GM19438 (cell line): ENCODE measurements at regions not wholly inside any gene's neighbourhood (a gene's known extent, or its start where the extent isn't known, plus 50 kb on each side); places are given as distances from the start of the nearest gene placed in this dataset.

Experiments used
- ATAC-seq: cut with Tn5 transposase; IDR thresholded peaks from one replicate; pipeline ENCODE4 v1.9.1; 2021; ENCODE audit warnings: low read depth; ENCODE audit not compliant: unreplicated experiment

- ATAC-seq, result no peak
Observed at GRCh38 chr9:129403779-129404620, 216.9 kb downstream of the C9orf50 start.

- no peak for ATAC-seq
Observed at GRCh38 chr9:129402931-129403778, 217.7 kb downstream of the C9orf50 start.

- no peak for ATAC-seq
Observed at GRCh38 chr9:129402371-129402739, 218.5 kb downstream of the C9orf50 start.

- no peak for ATAC-seq
Observed at GRCh38 chr9:129401623-129402370, 219.1 kb downstream of the C9orf50 start.

- ATAC-seq, result no peak
Observed at GRCh38 chr9:129400971-129401622, 219.8 kb downstream of the C9orf50 start.

GRCh38 chr9:129400001-129400970, 220.6 kb downstream of the C9orf50 start:
- ATAC-seq, result no peak

- no peak for ATAC-seq
Observed at GRCh38 chr9:129399634-129399990, 221.3 kb downstream of the C9orf50 start.

- ATAC-seq, result no peak
Observed at GRCh38 chr9:129398961-129399633, 221.0 kb upstream of the IER5L start.

GRCh38 chr9:129398101-129398960, 220.3 kb upstream of the IER5L start:
- no peak for ATAC-seq

- no peak for ATAC-seq
Observed at GRCh38 chr9:129397335-129397734, 219.3 kb upstream of the IER5L start.

- no peak for ATAC-seq
Observed at GRCh38 chr9:129396365-129396708, 218.3 kb upstream of the IER5L start.

- ATAC-seq, result no peak
Observed at GRCh38 chr9:129395633-129396364, 217.7 kb upstream of the IER5L start.

GRCh38 chr9:129394886-129395279, 216.8 kb upstream of the IER5L start:
- no peak for ATAC-seq

- ATAC-seq, result no peak
Observed at GRCh38 chr9:129394061-129394885, 216.2 kb upstream of the IER5L start.

- ATAC-seq, result no peak
Observed at GRCh38 chr9:129393064-129393463, 215.0 kb upstream of the IER5L start.

GRCh38 chr9:129392093-129392541, 214.1 kb upstream of the IER5L start:
- no peak for ATAC-seq
